ENCODE measurements at regions not wholly inside any gene's neighbourhood (a gene's known extent, or its start where the extent isn't known, plus 50 kb on each side); places are given as distances from the start of the nearest gene placed in this dataset.

DNA sequence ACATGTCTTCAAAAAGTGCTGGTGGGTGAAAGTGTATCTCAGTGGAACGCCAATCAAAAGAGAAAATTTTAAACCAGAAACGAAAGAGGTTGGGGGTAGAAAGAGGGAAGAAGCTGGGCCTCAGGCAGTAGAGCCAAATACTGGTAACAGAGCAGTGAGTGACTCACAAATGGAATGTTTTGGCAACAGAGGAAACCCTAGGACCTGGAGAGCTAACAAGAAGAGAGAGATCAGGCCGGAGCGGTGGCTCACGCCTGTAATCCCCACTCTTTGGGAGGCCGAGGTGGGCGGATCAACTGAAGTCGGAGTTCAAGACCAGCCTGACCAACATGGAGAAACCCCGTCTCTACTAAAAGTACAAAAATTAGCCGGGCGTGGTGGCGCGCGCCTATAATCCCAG, 450.8 kb upstream of the NAALADL2 start:
- H3K4me3 ChIP-seq (ENCODE audit: low read depth, low read length): no peak overlapping the region
- TF ChIP-seq MYC (IDR thresholded peaks at IDR 0.05; ENCODE audit: low read depth, low read length) (no peak), CTCF (IDR thresholded peaks at IDR 0.05; ENCODE audit: low read depth, low read length) (no peak)
- TF ChIP-seq, protein P1, sequence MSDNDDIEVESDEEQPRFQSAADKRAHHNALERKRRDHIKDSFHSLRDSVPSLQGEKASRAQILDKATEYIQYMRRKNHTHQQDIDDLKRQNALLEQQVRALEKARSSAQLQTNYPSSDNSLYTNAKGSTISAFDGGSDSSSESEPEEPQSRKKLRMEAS (IDR thresholded peaks at IDR 0.05; ENCODE audit: low read depth, low read length): no peak
- no peak for DNase-seq (ENCODE audit: low read depth)

- DNase-seq (ENCODE audit: low read depth): no peak
- no peak for TF ChIP-seq CTCF (IDR thresholded peaks at IDR 0.05; ENCODE audit: low read depth, low read length)
- TF ChIP-seq POLR2A (IDR thresholded peaks at IDR 0.05; ENCODE audit: extremely low read depth, insufficient read length): no peak
- TF ChIP-seq, protein P1 (IDR thresholded peaks at IDR 0.05; ENCODE audit: low read depth, low read length): no peak
- TF ChIP-seq MYC (IDR thresholded peaks at IDR 0.05; ENCODE audit: low read depth, low read length): no peak
- H3K4me3 ChIP-seq (ENCODE audit: low read depth, low read length): no peak overlapping the region
Observed at GRCh38 chr3:174409086-174409743, 449.9 kb upstream of the NAALADL2 start.

- H3K4me3 ChIP-seq (ENCODE audit: low read depth, low read length): no peak overlapping the region
- TF ChIP-seq MYC (IDR thresholded peaks at IDR 0.05; ENCODE audit: low read depth, low read length) (no peak), POLR2A (IDR thresholded peaks at IDR 0.05; ENCODE audit: extremely low read depth, insufficient read length) (no peak), CTCF (IDR thresholded peaks at IDR 0.05; ENCODE audit: low read depth, low read length) (no peak)
- TF ChIP-seq, protein P1 (IDR thresholded peaks at IDR 0.05; ENCODE audit: low read depth, low read length): no peak
- no peak for DNase-seq (ENCODE audit: low read depth)
Observed at GRCh38 chr3:174413062-174413912, 445.8 kb upstream of the NAALADL2 start.

DNA sequence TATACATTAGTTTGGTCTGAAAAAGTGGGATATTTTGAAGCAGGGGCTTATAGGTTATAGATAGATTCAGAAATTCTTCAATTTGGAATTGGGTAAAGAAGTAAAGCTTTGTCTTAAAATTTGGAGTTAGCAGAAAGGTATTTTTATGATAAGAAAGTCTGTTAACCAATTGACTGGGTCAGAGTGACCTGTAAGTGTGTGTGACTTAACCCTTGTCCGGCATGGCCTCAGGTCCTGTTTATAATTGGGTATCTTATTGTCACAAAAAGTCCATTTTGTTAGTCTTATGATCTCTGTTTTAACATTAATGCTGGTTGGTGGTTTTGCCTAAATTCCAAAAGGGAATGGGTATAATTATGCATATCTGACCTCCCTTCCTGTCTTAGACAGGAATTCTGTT, 444.2 kb upstream of the NAALADL2 start:
- no peak for DNase-seq (ENCODE audit: low read depth)
- H3K4me3 ChIP-seq (ENCODE audit: low read depth, low read length): no peak overlapping the region
- TF ChIP-seq MYC (IDR thresholded peaks at IDR 0.05; ENCODE audit: low read depth, low read length): no peak
- TF ChIP-seq, protein P1 (IDR thresholded peaks at IDR 0.05; ENCODE audit: low read depth, low read length): no peak
- TF ChIP-seq POLR2A (IDR thresholded peaks at IDR 0.05; ENCODE audit: extremely low read depth, insufficient read length): no peak
- no peak for TF ChIP-seq CTCF (IDR thresholded peaks at IDR 0.05; ENCODE audit: low read depth, low read length)

DNA sequence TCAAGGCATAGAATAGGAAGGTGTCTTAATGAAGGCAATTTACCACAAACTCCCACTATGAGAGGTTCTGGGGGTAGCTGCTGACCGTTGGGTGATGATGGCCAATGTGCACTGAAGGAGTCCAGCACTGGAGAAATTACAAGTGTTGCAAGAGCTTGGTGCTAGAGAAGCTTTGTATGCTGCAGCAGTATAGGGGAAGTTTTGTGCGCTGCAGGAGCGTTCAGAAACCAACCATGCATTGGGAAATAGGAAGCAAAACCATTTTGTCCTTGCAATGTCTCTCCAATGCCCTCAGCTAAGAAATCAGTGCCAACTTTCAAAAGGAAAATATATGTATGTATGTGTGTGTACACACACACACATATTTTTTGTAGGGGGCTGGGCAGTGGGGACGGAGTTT, 441.6 kb upstream of the NAALADL2 start:
- peak; percentile 25 for DNase-seq (ENCODE audit: low read depth)
- no peak for TF ChIP-seq POLR2A (IDR thresholded peaks at IDR 0.05; ENCODE audit: extremely low read depth, insufficient read length)
- TF ChIP-seq, protein P1 (IDR thresholded peaks at IDR 0.05; ENCODE audit: low read depth, low read length): no peak
- no peak for TF ChIP-seq CTCF (IDR thresholded peaks at IDR 0.05; ENCODE audit: low read depth, low read length)
- no peak for TF ChIP-seq MYC (IDR thresholded peaks at IDR 0.05; ENCODE audit: low read depth, low read length)

More for the DNA sequence above, 441.6 kb upstream of the NAALADL2 start:
- H3K4me3 ChIP-seq (ENCODE audit: low read depth, low read length): no peak overlapping the region

Measured in NB4 (cell line).